ENCODE measurements at regions not wholly inside any gene's neighbourhood (a gene's known extent, or its start where the extent isn't known, plus 50 kb on each side); places are given as distances from the start of the nearest gene placed in this dataset.

GRCh38 chr16:47958726-47959125, 197.1 kb downstream of the ABCC12 start:
- TF ChIP-seq CTCF (conservative IDR thresholded peaks at IDR 0.05; ENCODE audit: low read depth in 2 of 2) (no peak), POLR2AphosphoS5 (IDR thresholded peaks at IDR 0.05; ENCODE audit: low read depth) (no peak), EZH2phosphoT487 (IDR thresholded peaks at IDR 0.05; ENCODE audit: unreplicated experiment) (no peak), JUNB (IDR thresholded peaks at IDR 0.05; ENCODE audit: unreplicated experiment) (no peak), ETS1 (IDR thresholded peaks at IDR 0.05) (no peak), REST (IDR thresholded peaks at IDR 0.05; ENCODE audit: unreplicated experiment) (no peak), EZH2 (IDR thresholded peaks at IDR 0.05; ENCODE audit: low read depth, unreplicated experiment) (no peak), ZNF114 (CRISPR knock-in tag; IDR thresholded peaks at IDR 0.05) (no peak), NANOG (IDR thresholded peaks at IDR 0.05; ENCODE audit: borderline replicate concordance) (no peak), ZNF331 (CRISPR knock-in tag; IDR thresholded peaks at IDR 0.05; ENCODE audit: low read depth) (no peak), CREB1 (CRISPR knock-in tag; IDR thresholded peaks at IDR 0.05; ENCODE audit: low read depth) (no peak), STAT1 (IDR thresholded peaks at IDR 0.05; ENCODE audit: unreplicated experiment) (no peak)
